Adrenal gland (tissue), 9 donors: ENCODE measurements at regions not wholly inside any gene's neighbourhood (a gene's known extent, or its start where the extent isn't known, plus 50 kb on each side); places are given as distances from the start of the nearest gene placed in this dataset.

Source experiments
- DNase-seq, 7 donors: peaks; one replicate each; pipeline ENCODE4 v3.0.0-alpha.2; 2019 to 2020
- H3K27ac ChIP-seq, 5 donors: fragments of 200-600 bp; sonication (generic) in 4 of 5; 1 replicate in 3 of 5; 2 replicates in 2 of 5; pipeline versions ENCODE4 v1.5.1 to v1.8.0; 2016 to 2020; ENCODE audit warnings: mild to moderate bottlenecking in 1 of 5
- H3K27me3 ChIP-seq: fragments of 200-600 bp; 2 replicates; pipeline ENCODE4 v1.8.0; 2021
- H3K36me3 ChIP-seq, 2 donors: fragments of 200-600 bp; replicated peaks in 1 of 2; 1 replicate in 1 of 2; 2 replicates in 1 of 2; pipeline versions ENCODE4 v1.5.1 to v1.8.0; 2018 to 2022
- H3K4me1 ChIP-seq, 2 donors: fragments of 200-600 bp; replicated peaks in 1 of 2; 1 replicate in 1 of 2; 2 replicates in 1 of 2; pipeline versions ENCODE4 v1.5.1 to v1.8.0; 2018 to 2021
- H3K4me3 ChIP-seq, 4 donors: fragments of 200-600 bp; sonication (generic) in 3 of 4; one replicate each; pipeline ENCODE4 v1.5.1; 2016 to 2018
- H3K9me3 ChIP-seq, 3 donors: fragments of 200-600 bp; sonication (generic) in 1 of 3; replicated peaks in 1 of 3; 1 replicate in 2 of 3; 2 replicates in 1 of 3; pipeline versions ENCODE4 v1.5.1 to v1.8.0; 2016 to 2021
- POLR2A ChIP-seq, 2 donors: fragments of 450-650 bp; IDR thresholded peaks; one replicate each; pipeline ENCODE4 v1.6.1; 2017; ENCODE audit warnings: antibody characterized with exemption in 2 of 2, mild to moderate bottlenecking in 2 of 2, moderate library complexity in 1 of 2
- WGBS, 4 donors: extraction: QIAGEN DNeasy Blood & Tissue Kit in 2 of 4; methylation state at CpG; one replicate each; pipeline versions ENCODE4 v1.1.5 to v1.1.7; 2013 to 2017; 5-methylcytosine and 5-hydroxymethylcytosine counted together
- intact Hi-C, 2 donors: fragments of 100-400 bp; cut with DNase I; formaldehyde crosslinking; loops; one replicate each; pipeline versions ENCODE4 v1.14.1 to v1.15.0; 2022 to 2023
- TF ChIP-seq, protein P1 (sequence below), 6 experiments: fragments of 450-650 bp in 4 of 6; fragments of 200-600 bp in 2 of 6; sonication (generic) in 1 of 6; IDR thresholded peaks; 1 replicate in 5 of 6; 2 replicates in 1 of 6; pipeline versions ENCODE4 v1.5.1 to v1.8.0; 2016 to 2021; ENCODE audit warnings: antibody characterized with exemption in 6 of 6, mild to moderate bottlenecking in 2 of 6, moderate library complexity in 1 of 6
- donor health status: healthy with polysubstance abuse.
- donor health status: Bipolar disorder and iron deficiency.
- donor health status: DM: yes; HTN: yes; CAD: no.
- donor health status: DM: no; HTN: no; CAD: no.
- donor health status: DM: no; HTN: no; CAD: no.

DNA sequence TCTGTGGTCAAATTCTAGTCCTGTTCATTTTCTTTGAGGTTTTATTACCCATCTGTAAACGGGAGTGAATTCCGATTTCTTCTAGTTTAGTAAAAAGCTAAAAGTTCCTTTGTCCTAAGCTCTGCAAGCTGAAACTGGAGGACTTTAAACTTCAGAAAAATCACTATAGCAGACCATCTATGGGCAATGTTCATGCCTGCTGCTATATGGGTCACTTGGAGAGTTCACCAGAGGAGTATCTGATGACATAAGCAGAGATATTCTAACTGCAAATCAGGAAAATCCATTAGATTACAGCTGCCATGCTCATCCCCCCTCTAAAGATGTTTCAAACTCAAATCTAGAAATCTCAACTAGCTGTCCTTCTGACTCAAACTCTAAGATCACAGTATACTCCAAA lies 193.0 kb upstream of the RTL1 start:
- no peaks in the 10 kb centered on the region for H3K36me3 ChIP-seq

DNA sequence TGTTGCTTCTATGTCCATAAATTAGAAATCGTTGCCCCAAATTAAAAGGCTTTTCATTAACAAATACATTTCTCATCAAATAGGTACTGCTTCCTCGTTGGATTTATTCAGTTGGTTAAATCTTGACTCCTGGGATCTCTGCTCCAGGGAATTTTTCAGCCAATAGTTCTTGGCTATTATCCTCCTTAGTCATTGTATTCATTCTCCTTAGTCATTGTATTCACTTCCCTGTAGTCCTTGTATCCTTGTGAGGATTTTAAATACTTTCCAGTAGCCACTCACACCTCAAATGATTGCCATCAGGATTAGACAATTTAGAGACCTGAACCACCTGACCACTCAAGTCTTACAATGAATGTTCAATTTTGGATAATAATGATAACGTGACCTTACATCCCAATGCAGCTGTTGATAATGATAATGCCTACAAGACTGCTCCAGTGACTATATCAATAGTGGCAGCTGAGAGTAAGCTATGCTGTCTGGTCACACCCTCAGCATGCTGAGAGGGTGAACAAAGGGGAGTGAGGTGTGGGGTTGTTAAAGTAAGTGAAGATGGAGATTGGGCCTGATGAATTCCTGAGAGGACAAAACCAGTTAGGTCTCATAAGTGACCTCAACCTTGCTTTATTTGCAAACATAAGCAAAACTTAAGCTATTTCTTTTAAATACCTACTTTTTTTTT lies 193.7 kb upstream of the RTL1 start:
- Histone ChIP-seq H3K9me3 (no peaks in the 10 kb centered on the region), H3K4me3 (no peak overlapping the region), H3K4me1 (no peaks in the 10 kb centered on the region), H3K27me3 (no peaks in the 10 kb centered on the region), H3K36me3 (no peaks in the 10 kb centered on the region), H3K27ac (no peak overlapping the region)
- intact Hi-C loops: no loop called here
- DNase-seq: no peak
- TF ChIP-seq, protein P1, sequence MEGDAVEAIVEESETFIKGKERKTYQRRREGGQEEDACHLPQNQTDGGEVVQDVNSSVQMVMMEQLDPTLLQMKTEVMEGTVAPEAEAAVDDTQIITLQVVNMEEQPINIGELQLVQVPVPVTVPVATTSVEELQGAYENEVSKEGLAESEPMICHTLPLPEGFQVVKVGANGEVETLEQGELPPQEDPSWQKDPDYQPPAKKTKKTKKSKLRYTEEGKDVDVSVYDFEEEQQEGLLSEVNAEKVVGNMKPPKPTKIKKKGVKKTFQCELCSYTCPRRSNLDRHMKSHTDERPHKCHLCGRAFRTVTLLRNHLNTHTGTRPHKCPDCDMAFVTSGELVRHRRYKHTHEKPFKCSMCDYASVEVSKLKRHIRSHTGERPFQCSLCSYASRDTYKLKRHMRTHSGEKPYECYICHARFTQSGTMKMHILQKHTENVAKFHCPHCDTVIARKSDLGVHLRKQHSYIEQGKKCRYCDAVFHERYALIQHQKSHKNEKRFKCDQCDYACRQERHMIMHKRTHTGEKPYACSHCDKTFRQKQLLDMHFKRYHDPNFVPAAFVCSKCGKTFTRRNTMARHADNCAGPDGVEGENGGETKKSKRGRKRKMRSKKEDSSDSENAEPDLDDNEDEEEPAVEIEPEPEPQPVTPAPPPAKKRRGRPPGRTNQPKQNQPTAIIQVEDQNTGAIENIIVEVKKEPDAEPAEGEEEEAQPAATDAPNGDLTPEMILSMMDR (IDR thresholded peaks at IDR 0.05): no peak
- no peak for TF ChIP-seq POLR2A (IDR thresholded peaks at IDR 0.05)
- 76 to 79% (median 79%) methylated on average over 3 of the region's 3 CpGs for WGBS, 4 donors

More for the DNA sequence above, 193.0 kb upstream of the RTL1 start:
- intact Hi-C loops: no loop called here
- no peak for DNase-seq
- Histone ChIP-seq H3K4me3 (no peak overlapping the region), H3K4me1 (no peaks in the 10 kb centered on the region), H3K9me3 (no peaks in the 10 kb centered on the region), H3K27me3 (no peaks in the 10 kb centered on the region), H3K27ac (no peak overlapping the region)
- WGBS, 4 donors: 80 to 88% (median 85%) methylated on average over 2 of the region's 2 CpGs
- TF ChIP-seq, protein P1 (IDR thresholded peaks at IDR 0.05): no peak
- no peak for TF ChIP-seq POLR2A (IDR thresholded peaks at IDR 0.05)

GRCh38 chr14:101098177-101098576 lies 194.7 kb upstream of the RTL1 start:
- Histone ChIP-seq H3K4me1 (no peaks in the 10 kb centered on the region), H3K27me3 (no peaks in the 10 kb centered on the region), H3K36me3 (no peaks in the 10 kb centered on the region), H3K4me3 (no peak overlapping the region), H3K9me3 (no peaks in the 10 kb centered on the region), H3K27ac (no peak overlapping the region)
- no peak for DNase-seq
- intact Hi-C loops: no loop called here
- 56 to 73% (median 65%) methylated on average over 3 of the region's 3 CpGs for WGBS, 4 donors
- TF ChIP-seq POLR2A (IDR thresholded peaks at IDR 0.05): no peak
- TF ChIP-seq, protein P1 (IDR thresholded peaks at IDR 0.05): no peak

DNA sequence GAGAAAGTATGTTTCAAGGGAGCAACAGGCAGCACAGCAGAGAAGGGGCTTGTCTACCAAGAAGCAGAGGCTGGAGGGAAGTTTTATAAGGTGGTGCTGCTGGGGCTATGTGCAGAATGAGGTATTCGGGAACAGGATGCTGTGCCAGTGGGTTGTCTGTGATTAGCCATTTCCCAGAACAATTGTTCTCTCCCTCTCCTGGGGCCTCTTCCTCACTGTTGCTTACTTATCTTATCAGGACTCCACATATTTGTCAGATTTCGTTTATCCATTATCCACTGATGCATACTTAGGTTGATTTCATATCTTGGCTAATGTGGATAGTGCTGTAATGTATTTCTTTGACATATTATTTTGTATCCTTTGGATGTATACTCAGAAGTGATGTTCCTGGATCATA lies 195.1 kb upstream of the RTL1 start:
- intact Hi-C loops: no loop called here

More for the DNA sequence above, 195.1 kb upstream of the RTL1 start:
- Histone ChIP-seq H3K9me3 (no peaks in the 10 kb centered on the region), H3K4me1 (no peaks in the 10 kb centered on the region), H3K27ac (no peak overlapping the region), H3K4me3 (no peak overlapping the region), H3K27me3 (no peaks in the 10 kb centered on the region), H3K36me3 (no peaks in the 10 kb centered on the region)
- TF ChIP-seq, protein P1 (IDR thresholded peaks at IDR 0.05): no peak
- no peak for TF ChIP-seq POLR2A (IDR thresholded peaks at IDR 0.05)
- WGBS, 4 donors: 19 to 41% (median 26%) methylated on average over 2 of the region's 2 CpGs
- peak in 1 of 7 donors; percentile 21 for DNase-seq
